ENCODE measurements at regions not wholly inside any gene's neighbourhood (a gene's known extent, or its start where the extent isn't known, plus 50 kb on each side); places are given as distances from the start of the nearest gene placed in this dataset.

- TF ChIP-seq, protein P1, sequence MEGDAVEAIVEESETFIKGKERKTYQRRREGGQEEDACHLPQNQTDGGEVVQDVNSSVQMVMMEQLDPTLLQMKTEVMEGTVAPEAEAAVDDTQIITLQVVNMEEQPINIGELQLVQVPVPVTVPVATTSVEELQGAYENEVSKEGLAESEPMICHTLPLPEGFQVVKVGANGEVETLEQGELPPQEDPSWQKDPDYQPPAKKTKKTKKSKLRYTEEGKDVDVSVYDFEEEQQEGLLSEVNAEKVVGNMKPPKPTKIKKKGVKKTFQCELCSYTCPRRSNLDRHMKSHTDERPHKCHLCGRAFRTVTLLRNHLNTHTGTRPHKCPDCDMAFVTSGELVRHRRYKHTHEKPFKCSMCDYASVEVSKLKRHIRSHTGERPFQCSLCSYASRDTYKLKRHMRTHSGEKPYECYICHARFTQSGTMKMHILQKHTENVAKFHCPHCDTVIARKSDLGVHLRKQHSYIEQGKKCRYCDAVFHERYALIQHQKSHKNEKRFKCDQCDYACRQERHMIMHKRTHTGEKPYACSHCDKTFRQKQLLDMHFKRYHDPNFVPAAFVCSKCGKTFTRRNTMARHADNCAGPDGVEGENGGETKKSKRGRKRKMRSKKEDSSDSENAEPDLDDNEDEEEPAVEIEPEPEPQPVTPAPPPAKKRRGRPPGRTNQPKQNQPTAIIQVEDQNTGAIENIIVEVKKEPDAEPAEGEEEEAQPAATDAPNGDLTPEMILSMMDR (conservative IDR thresholded peaks at IDR 0.05; ENCODE audit: low read depth, low read length), result no peak
- no peak for DNase-seq (ENCODE audit: low read depth)
- H3K4me3 ChIP-seq (ENCODE audit: low read length), result no peak overlapping the region
Measured at GRCh38 chr3:135812057-135812456, 153.5 kb upstream of the PPP2R3A start.

DNA sequence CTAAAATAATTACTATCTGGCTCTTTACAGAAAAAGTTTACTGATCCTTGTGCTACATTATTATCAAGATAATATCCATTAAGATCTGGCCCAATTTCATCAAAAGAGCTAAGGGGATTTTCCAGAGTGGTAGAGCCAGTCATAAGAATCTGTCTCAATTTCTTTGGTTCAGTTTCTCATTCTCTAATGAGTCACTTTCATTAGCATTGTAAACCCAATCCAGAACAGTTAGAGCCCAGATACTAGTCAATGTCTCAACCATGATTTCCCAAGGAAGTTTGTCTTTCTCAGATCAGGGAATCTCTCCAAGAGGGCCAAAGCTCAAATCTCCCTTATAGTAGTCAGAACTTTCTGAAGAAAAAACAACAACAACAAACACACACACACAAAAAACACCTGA, 131.1 kb upstream of the PPP2R3A start:
- H3K4me3 ChIP-seq (ENCODE audit: low read length), result no peak overlapping the region
- TF ChIP-seq, protein P1 (conservative IDR thresholded peaks at IDR 0.05; ENCODE audit: low read depth, low read length), result no peak
- no peak for DNase-seq (ENCODE audit: low read depth)

- H3K4me3 ChIP-seq (ENCODE audit: low read length), result no peak overlapping the region
- TF ChIP-seq, protein P1 (conservative IDR thresholded peaks at IDR 0.05; ENCODE audit: low read depth, low read length), result no peak
- no peak for DNase-seq (ENCODE audit: low read depth)
Measured at GRCh38 chr3:135837977-135838631, 127.4 kb upstream of the PPP2R3A start.

- no peak overlapping the region for H3K4me3 ChIP-seq (ENCODE audit: low read length)
- DNase-seq (ENCODE audit: low read depth), result no peak
- TF ChIP-seq, protein P1 (conservative IDR thresholded peaks at IDR 0.05; ENCODE audit: low read depth, low read length), result no peak
Measured at GRCh38 chr3:135840436-135840835, 125.1 kb upstream of the PPP2R3A start.

GRCh38 chr3:135844386-135844785, 121.1 kb upstream of the PPP2R3A start:
- H3K4me3 ChIP-seq (ENCODE audit: low read length), result no peak overlapping the region
- TF ChIP-seq, protein P1 (conservative IDR thresholded peaks at IDR 0.05; ENCODE audit: low read depth, low read length), result no peak
- DNase-seq (ENCODE audit: low read depth), result no peak

- H3K4me3 ChIP-seq (ENCODE audit: low read length), result no peak overlapping the region
- DNase-seq (ENCODE audit: low read depth), result no peak
- TF ChIP-seq, protein P1 (conservative IDR thresholded peaks at IDR 0.05; ENCODE audit: low read depth, low read length), result no peak
Measured at GRCh38 chr3:135848051-135848450, 117.5 kb upstream of the PPP2R3A start.

GRCh38 chr3:135849827-135850226, 115.7 kb upstream of the PPP2R3A start:
- TF ChIP-seq, protein P1 (conservative IDR thresholded peaks at IDR 0.05; ENCODE audit: low read depth, low read length), result no peak
- DNase-seq (ENCODE audit: low read depth), result no peak
- H3K4me3 ChIP-seq (ENCODE audit: low read length), result no peak overlapping the region

Measured in retinal pigment epithelial cell (primary cell).